OCI-LY1 (cell line): ENCODE measurements at regions not wholly inside any gene's neighbourhood (a gene's known extent, or its start where the extent isn't known, plus 50 kb on each side); places are given as distances from the start of the nearest gene placed in this dataset.

Experiments used
- EZH2 ChIP-seq: fragments of 200-600 bp; sonication (generic), shearing (Covaris generic); IDR thresholded peaks from 2 replicates; pipeline ENCODE4 v1.8.0; 2017; ENCODE audit warnings: borderline replicate concordance, mixed run types, mild to moderate bottlenecking, antibody characterized with exemption, low read length, moderate library complexity, mixed read lengths
- TF ChIP-seq, protein P1 (sequence below): fragments of 200-600 bp; sonication (generic), shearing (Covaris generic); IDR thresholded peaks from 2 replicates; pipeline ENCODE4 v1.5.1; 2017; ENCODE audit warnings: mild to moderate bottlenecking, antibody characterized with exemption, low read length, moderate library complexity, mixed read lengths

DNA sequence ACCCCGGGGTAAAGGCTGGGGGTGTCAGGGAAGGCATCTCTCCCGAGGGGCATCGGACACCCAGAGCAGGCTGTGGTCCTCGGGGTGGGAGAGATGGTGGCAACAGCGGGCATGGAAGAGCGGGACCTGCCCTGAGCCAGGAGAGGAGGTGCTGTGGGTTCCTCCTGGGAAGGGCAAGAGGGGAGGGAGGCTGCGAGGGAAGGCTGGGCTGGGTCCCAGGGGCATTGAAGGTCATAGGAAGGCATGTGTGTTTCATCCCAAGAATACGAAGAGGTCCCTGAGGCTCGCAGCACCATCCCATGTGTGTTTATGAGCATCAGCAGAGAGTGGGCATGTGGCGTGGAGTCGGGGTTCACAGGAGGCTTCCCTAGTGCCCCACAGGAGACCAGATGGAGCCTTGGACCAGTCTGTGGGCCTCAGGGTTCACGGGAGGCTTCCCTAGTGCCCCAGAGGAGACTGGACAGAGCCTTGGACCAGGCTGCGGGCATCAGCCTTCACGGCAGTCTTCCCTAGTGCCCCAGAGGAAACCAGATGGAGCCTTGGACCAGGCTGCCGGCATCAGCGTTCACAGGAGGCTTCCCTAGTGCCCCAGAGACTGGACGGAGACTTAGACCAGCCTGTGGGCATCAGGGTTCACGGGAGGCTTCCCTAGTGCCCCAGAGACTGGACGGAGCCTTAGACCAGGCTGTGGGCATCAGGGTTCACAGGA lies 420.6 kb downstream of the BRD1 start:
- TF ChIP-seq, protein P1, sequence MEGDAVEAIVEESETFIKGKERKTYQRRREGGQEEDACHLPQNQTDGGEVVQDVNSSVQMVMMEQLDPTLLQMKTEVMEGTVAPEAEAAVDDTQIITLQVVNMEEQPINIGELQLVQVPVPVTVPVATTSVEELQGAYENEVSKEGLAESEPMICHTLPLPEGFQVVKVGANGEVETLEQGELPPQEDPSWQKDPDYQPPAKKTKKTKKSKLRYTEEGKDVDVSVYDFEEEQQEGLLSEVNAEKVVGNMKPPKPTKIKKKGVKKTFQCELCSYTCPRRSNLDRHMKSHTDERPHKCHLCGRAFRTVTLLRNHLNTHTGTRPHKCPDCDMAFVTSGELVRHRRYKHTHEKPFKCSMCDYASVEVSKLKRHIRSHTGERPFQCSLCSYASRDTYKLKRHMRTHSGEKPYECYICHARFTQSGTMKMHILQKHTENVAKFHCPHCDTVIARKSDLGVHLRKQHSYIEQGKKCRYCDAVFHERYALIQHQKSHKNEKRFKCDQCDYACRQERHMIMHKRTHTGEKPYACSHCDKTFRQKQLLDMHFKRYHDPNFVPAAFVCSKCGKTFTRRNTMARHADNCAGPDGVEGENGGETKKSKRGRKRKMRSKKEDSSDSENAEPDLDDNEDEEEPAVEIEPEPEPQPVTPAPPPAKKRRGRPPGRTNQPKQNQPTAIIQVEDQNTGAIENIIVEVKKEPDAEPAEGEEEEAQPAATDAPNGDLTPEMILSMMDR: no peak
- no peak for TF ChIP-seq EZH2
